ENCODE measurements at regions not wholly inside any gene's neighbourhood (a gene's known extent, or its start where the extent isn't known, plus 50 kb on each side); places are given as distances from the start of the nearest gene placed in this dataset.

DNA sequence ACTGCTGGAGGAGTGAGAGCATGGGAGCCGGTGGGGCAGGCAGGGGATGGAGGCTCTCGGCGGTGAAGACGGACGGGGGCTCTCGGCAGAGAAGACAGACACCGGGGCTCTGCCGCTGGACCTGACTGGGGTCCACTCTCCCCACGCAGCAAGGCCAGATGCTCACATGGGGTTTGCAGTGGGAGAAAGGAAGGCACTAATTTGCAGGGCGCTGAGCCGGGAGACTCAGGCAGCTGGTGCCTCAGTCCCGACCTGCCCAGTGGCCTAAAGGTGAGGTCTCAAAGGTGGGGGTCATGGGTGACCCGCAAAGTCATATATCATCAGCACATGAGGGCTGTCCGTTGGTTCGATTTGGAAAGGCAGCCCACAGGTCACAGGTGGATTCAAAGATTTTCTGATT is 187.3 kb downstream of the ERMARD start:
- TF ChIP-seq CTCF (IDR thresholded peaks at IDR 0.05; ENCODE audit: poor library complexity), result no peak
- TF ChIP-seq EZH2 (IDR thresholded peaks at IDR 0.05; ENCODE audit: borderline replicate concordance), result no peak
- TF ChIP-seq EZH2phosphoT487 (IDR thresholded peaks at IDR 0.05; ENCODE audit: low read depth, severe bottlenecking, unreplicated experiment), result no peak
